ENCODE measurements at regions not wholly inside any gene's neighbourhood (a gene's known extent, or its start where the extent isn't known, plus 50 kb on each side); places are given as distances from the start of the nearest gene placed in this dataset.

DNA sequence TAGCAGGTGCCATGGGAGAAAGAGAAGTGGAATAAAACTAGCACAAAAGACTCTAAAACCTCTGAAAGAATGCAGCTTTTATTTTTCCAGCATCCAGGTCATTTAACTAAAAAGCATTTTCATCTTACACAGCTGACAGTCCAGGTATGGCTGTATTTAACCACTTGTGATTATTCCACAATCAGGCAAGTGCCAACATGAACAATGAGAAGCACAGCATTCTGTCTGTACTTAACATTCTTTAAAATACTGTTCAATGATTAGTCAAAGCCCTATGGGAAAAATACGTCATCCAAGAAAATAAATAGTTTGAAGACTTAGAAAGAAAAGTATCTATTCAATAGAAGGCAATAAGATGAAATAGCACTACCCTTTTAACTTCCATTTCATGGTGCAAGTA, 246.9 kb downstream of the LIG4 start:
- no peak overlapping the region for H3K4me3 ChIP-seq (ENCODE audit: low read length)
- TF ChIP-seq, protein P1, sequence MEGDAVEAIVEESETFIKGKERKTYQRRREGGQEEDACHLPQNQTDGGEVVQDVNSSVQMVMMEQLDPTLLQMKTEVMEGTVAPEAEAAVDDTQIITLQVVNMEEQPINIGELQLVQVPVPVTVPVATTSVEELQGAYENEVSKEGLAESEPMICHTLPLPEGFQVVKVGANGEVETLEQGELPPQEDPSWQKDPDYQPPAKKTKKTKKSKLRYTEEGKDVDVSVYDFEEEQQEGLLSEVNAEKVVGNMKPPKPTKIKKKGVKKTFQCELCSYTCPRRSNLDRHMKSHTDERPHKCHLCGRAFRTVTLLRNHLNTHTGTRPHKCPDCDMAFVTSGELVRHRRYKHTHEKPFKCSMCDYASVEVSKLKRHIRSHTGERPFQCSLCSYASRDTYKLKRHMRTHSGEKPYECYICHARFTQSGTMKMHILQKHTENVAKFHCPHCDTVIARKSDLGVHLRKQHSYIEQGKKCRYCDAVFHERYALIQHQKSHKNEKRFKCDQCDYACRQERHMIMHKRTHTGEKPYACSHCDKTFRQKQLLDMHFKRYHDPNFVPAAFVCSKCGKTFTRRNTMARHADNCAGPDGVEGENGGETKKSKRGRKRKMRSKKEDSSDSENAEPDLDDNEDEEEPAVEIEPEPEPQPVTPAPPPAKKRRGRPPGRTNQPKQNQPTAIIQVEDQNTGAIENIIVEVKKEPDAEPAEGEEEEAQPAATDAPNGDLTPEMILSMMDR (IDR thresholded peaks at IDR 0.05; ENCODE audit: insufficient read depth, low read depth, low read length, missing control alignments), result no peak
- DNase-seq (ENCODE audit: low read depth), result peak; percentile 55

GRCh38 chr13:107964395-107964794, 250.9 kb downstream of the LIG4 start:
- no peak overlapping the region for H3K4me3 ChIP-seq (ENCODE audit: low read length)
- TF ChIP-seq, protein P1 (IDR thresholded peaks at IDR 0.05; ENCODE audit: insufficient read depth, low read depth, low read length, missing control alignments), result no peak
- DNase-seq (ENCODE audit: low read depth), result no peak

- TF ChIP-seq, protein P1 (IDR thresholded peaks at IDR 0.05; ENCODE audit: insufficient read depth, low read depth, low read length, missing control alignments), result no peak
- DNase-seq (ENCODE audit: low read depth), result no peak
- H3K4me3 ChIP-seq (ENCODE audit: low read length), result no peak overlapping the region
Observed at GRCh38 chr13:107961849-107962608, 253.3 kb downstream of the LIG4 start.

DNA sequence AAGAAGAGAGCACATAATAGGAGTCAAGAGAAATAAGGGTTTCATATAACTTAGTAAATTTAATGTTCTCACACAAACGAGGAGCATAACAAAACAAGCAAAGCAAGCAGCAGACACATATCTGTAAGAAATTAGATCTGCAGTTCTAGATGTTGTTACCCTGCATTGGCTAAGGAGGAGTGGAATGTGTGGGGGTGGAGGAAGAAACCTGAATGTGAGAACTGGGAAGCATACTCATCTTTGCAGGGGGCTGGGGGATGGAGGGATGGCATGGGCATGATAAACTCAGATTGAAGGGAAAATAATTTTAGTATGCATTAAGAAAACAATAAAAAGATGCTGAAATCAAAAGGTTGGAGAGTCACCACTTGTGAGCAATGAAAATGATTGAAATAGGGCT, 255.0 kb downstream of the LIG4 start:
- TF ChIP-seq, protein P1 (IDR thresholded peaks at IDR 0.05; ENCODE audit: insufficient read depth, low read depth, low read length, missing control alignments), result no peak
- no peak for DNase-seq (ENCODE audit: low read depth)

DNA sequence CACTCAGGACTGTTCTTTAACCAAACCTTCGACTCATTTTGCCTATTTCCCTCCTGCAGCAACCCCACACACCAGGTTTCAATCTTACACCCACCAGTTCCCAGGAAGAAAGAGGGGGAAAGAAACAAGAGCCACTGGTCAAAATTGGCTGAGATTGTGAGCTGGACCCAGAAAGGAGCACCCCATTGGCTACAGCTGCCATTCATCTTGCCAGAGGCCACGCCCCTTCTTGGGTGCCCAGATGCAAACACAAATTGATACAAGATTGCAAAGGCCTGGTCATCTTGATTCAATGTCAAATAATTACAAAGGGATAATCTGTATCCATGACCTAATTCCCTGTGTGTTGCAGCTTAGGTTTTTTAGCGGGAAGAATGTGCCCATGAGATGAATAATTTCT, 258.4 kb downstream of the LIG4 start:
- TF ChIP-seq, protein P1 (IDR thresholded peaks at IDR 0.05; ENCODE audit: insufficient read depth, low read depth, low read length, missing control alignments), result no peak
- DNase-seq (ENCODE audit: low read depth), result no peak
- no peak overlapping the region for H3K4me3 ChIP-seq (ENCODE audit: low read length)

More for the DNA sequence above, 255.0 kb downstream of the LIG4 start:
- H3K4me3 ChIP-seq (ENCODE audit: low read length), result no peak overlapping the region

DNA sequence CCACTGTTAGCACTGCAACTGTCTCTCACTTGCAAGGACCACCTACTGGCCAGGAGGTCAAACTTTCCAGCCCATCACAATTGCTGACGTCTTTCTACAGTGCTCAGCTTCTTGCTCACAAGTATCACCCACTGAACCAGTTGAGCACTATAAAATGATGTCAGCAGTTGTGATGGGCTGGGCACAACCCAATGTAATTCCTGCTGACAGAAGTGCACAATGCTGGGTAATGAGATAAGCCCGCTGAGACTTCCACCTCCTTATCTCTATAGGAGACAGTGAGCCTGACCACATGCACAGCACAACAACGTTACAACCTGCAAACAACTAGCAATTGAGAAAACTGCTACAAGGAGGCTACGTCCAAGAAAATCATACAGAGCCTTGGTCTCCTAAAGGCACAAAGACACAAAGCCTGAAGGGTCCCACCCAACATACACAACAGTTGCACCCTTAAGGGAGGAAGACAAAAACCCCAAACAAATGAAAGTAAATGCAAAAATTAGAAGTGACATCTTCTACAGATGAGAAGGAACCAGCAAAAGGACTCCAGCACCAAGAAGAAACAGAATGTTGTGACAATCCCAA, 273.2 kb downstream of the LIG4 start:
- DNase-seq (ENCODE audit: low read depth), result peak; percentile 11
- TF ChIP-seq, protein P1 (IDR thresholded peaks at IDR 0.05; ENCODE audit: insufficient read depth, low read depth, low read length, missing control alignments), result no peak
- H3K4me3 ChIP-seq (ENCODE audit: low read length), result no peak overlapping the region
